ENCODE measurements at regions not wholly inside any gene's neighbourhood (a gene's known extent, or its start where the extent isn't known, plus 50 kb on each side); places are given as distances from the start of the nearest gene placed in this dataset.

- DNase-seq (no peak), FAIRE-seq (no peak)
- no peaks in the 10 kb centered on the region for H3K36me3 ChIP-seq (ENCODE audit: control insufficient read depth in 3 of 3, insufficient read depth in 2 of 3, low read depth in 1 of 3, low read length in 3 of 3)
- 65 to 94% (median 88%) methylated on average over 1 of the region's 1 CpG for WGBS, 3 donors
- H3K27me3 ChIP-seq (ENCODE audit: control insufficient read depth in 3 of 3, insufficient read depth in 3 of 3, low read length in 3 of 3): peaks cover 0 to 2% (median 0%) of the 10 kb centered on the region in 3 donors
- H3K9me3 ChIP-seq (ENCODE audit: control insufficient read depth in 2 of 2, insufficient read depth in 1 of 2, low read depth in 1 of 2, low read length in 1 of 2): no peaks in the 10 kb centered on the region
- no peak overlapping the region for H3K4me3 ChIP-seq (ENCODE audit: low read depth in 1 of 3, low read length in 3 of 3)
- H3K27ac ChIP-seq (ENCODE audit: low read depth in 1 of 3, low read length in 2 of 3): no peak overlapping the region
- H3K4me1 ChIP-seq (ENCODE audit: control insufficient read depth in 3 of 3, insufficient read depth in 2 of 3, low read depth in 1 of 3, low read length in 2 of 3): no peaks in the 10 kb centered on the region
Measured at GRCh38 chr20:24403406-24403805, 66.0 kb upstream of the SYNDIG1 start.

GRCh38 chr20:24402188-24402587 lies 67.2 kb upstream of the SYNDIG1 start:
- no peaks in the 10 kb centered on the region for H3K4me1 ChIP-seq (ENCODE audit: control insufficient read depth in 3 of 3, insufficient read depth in 2 of 3, low read depth in 1 of 3, low read length in 2 of 3)
- peaks cover 0 to 2% (median 0%) of the 10 kb centered on the region in 3 donors for H3K27me3 ChIP-seq (ENCODE audit: control insufficient read depth in 3 of 3, insufficient read depth in 3 of 3, low read length in 3 of 3)
- H3K4me3 ChIP-seq (ENCODE audit: low read depth in 1 of 3, low read length in 3 of 3): no peak overlapping the region
- no peaks in the 10 kb centered on the region for H3K36me3 ChIP-seq (ENCODE audit: control insufficient read depth in 3 of 3, insufficient read depth in 2 of 3, low read depth in 1 of 3, low read length in 3 of 3)
- no peaks in the 10 kb centered on the region for H3K9me3 ChIP-seq (ENCODE audit: control insufficient read depth in 2 of 2, insufficient read depth in 1 of 2, low read depth in 1 of 2, low read length in 1 of 2)
- 60 to 74% (median 63%) methylated on average over 2 of the region's 2 CpGs for WGBS, 3 donors
- FAIRE-seq (no peak), DNase-seq (no peak)
- H3K27ac ChIP-seq (ENCODE audit: low read depth in 1 of 3, low read length in 2 of 3): no peak overlapping the region

- H3K36me3 ChIP-seq (ENCODE audit: control insufficient read depth in 3 of 3, insufficient read depth in 2 of 3, low read depth in 1 of 3, low read length in 3 of 3): no peaks in the 10 kb centered on the region
- no peak for DNase-seq
Measured at GRCh38 chr20:24395151-24395550, 74.3 kb upstream of the SYNDIG1 start.

GRCh38 chr20:24393903-24394302 lies 75.5 kb upstream of the SYNDIG1 start:
- Histone ChIP-seq H3K4me3 (ENCODE audit: low read depth in 1 of 3, low read length in 3 of 3) (no peak overlapping the region), H3K27ac (ENCODE audit: low read depth in 1 of 3, low read length in 2 of 3) (no peak overlapping the region), H3K9me3 (ENCODE audit: control insufficient read depth in 2 of 2, insufficient read depth in 1 of 2, low read depth in 1 of 2, low read length in 1 of 2) (no peaks in the 10 kb centered on the region), H3K4me1 (ENCODE audit: control insufficient read depth in 3 of 3, insufficient read depth in 2 of 3, low read depth in 1 of 3, low read length in 2 of 3) (no peaks in the 10 kb centered on the region), H3K27me3 (ENCODE audit: control insufficient read depth in 3 of 3, insufficient read depth in 3 of 3, low read length in 3 of 3) (no peaks in the 10 kb centered on the region), H3K36me3 (ENCODE audit: control insufficient read depth in 3 of 3, insufficient read depth in 2 of 3, low read depth in 1 of 3, low read length in 3 of 3) (no peaks in the 10 kb centered on the region)
- 64 to 81% (median 79%) methylated on average over 9 of the region's 9 CpGs for WGBS, 3 donors
- FAIRE-seq: no peak
- no peak for DNase-seq

More at GRCh38 chr20:24395151-24395550, 74.3 kb upstream of the SYNDIG1 start:
- no peak overlapping the region for H3K4me3 ChIP-seq (ENCODE audit: low read depth in 1 of 3, low read length in 3 of 3)
- WGBS, 3 donors: 60 to 75% (median 63%) methylated on average over 7 of the region's 7 CpGs
- H3K4me1 ChIP-seq (ENCODE audit: control insufficient read depth in 3 of 3, insufficient read depth in 2 of 3, low read depth in 1 of 3, low read length in 2 of 3): no peaks in the 10 kb centered on the region
- H3K9me3 ChIP-seq (ENCODE audit: control insufficient read depth in 2 of 2, insufficient read depth in 1 of 2, low read depth in 1 of 2, low read length in 1 of 2): no peaks in the 10 kb centered on the region
- H3K27me3 ChIP-seq (ENCODE audit: control insufficient read depth in 3 of 3, insufficient read depth in 3 of 3, low read length in 3 of 3): no peaks in the 10 kb centered on the region
- FAIRE-seq: no peak
- H3K27ac ChIP-seq (ENCODE audit: low read depth in 1 of 3, low read length in 2 of 3): no peak overlapping the region

- WGBS, 3 donors: 73 to 85% (median 78%) methylated on average over 4 of the region's 4 CpGs
- DNase-seq: no peak
- FAIRE-seq: no peak
- Histone ChIP-seq H3K36me3 (ENCODE audit: control insufficient read depth in 3 of 3, insufficient read depth in 2 of 3, low read depth in 1 of 3, low read length in 3 of 3) (no peaks in the 10 kb centered on the region), H3K27me3 (ENCODE audit: control insufficient read depth in 3 of 3, insufficient read depth in 3 of 3, low read length in 3 of 3) (no peaks in the 10 kb centered on the region), H3K9me3 (ENCODE audit: control insufficient read depth in 2 of 2, insufficient read depth in 1 of 2, low read depth in 1 of 2, low read length in 1 of 2) (no peaks in the 10 kb centered on the region), H3K4me1 (ENCODE audit: control insufficient read depth in 3 of 3, insufficient read depth in 2 of 3, low read depth in 1 of 3, low read length in 2 of 3) (no peaks in the 10 kb centered on the region), H3K4me3 (ENCODE audit: low read depth in 1 of 3, low read length in 3 of 3) (no peak overlapping the region), H3K27ac (ENCODE audit: low read depth in 1 of 3, low read length in 2 of 3) (no peak overlapping the region)
Measured at GRCh38 chr20:24392612-24393011, 76.8 kb upstream of the SYNDIG1 start.

GRCh38 chr20:24389686-24390085 lies 79.7 kb upstream of the SYNDIG1 start:
- DNase-seq: no peak

GRCh38 chr20:24388828-24389380 lies 80.5 kb upstream of the SYNDIG1 start:
- DNase-seq (no peak), FAIRE-seq (no peak)
- no peaks in the 10 kb centered on the region for H3K9me3 ChIP-seq (ENCODE audit: control insufficient read depth in 2 of 2, insufficient read depth in 1 of 2, low read depth in 1 of 2, low read length in 1 of 2)
- H3K4me3 ChIP-seq (ENCODE audit: low read depth in 1 of 3, low read length in 3 of 3): no peak overlapping the region
- H3K27ac ChIP-seq (ENCODE audit: low read depth in 1 of 3, low read length in 2 of 3): no peak overlapping the region
- no peaks in the 10 kb centered on the region for H3K27me3 ChIP-seq (ENCODE audit: control insufficient read depth in 3 of 3, insufficient read depth in 3 of 3, low read length in 3 of 3)
- WGBS, 3 donors: 76% methylated on average over 8 of the region's 8 CpGs
- no peaks in the 10 kb centered on the region for H3K4me1 ChIP-seq (ENCODE audit: control insufficient read depth in 3 of 3, insufficient read depth in 2 of 3, low read depth in 1 of 3, low read length in 2 of 3)
- no peaks in the 10 kb centered on the region for H3K36me3 ChIP-seq (ENCODE audit: control insufficient read depth in 3 of 3, insufficient read depth in 2 of 3, low read depth in 1 of 3, low read length in 3 of 3)

More at GRCh38 chr20:24389686-24390085, 79.7 kb upstream of the SYNDIG1 start:
- no peak overlapping the region for H3K4me3 ChIP-seq (ENCODE audit: low read depth in 1 of 3, low read length in 3 of 3)
- 50 to 74% (median 59%) methylated on average over 3 of the region's 3 CpGs for WGBS, 3 donors
- no peaks in the 10 kb centered on the region for H3K9me3 ChIP-seq (ENCODE audit: control insufficient read depth in 2 of 2, insufficient read depth in 1 of 2, low read depth in 1 of 2, low read length in 1 of 2)
- H3K4me1 ChIP-seq (ENCODE audit: control insufficient read depth in 3 of 3, insufficient read depth in 2 of 3, low read depth in 1 of 3, low read length in 2 of 3): no peaks in the 10 kb centered on the region
- H3K36me3 ChIP-seq (ENCODE audit: control insufficient read depth in 3 of 3, insufficient read depth in 2 of 3, low read depth in 1 of 3, low read length in 3 of 3): no peaks in the 10 kb centered on the region
- H3K27me3 ChIP-seq (ENCODE audit: control insufficient read depth in 3 of 3, insufficient read depth in 3 of 3, low read length in 3 of 3): no peaks in the 10 kb centered on the region
- H3K27ac ChIP-seq (ENCODE audit: low read depth in 1 of 3, low read length in 2 of 3): no peak overlapping the region
- FAIRE-seq: no peak

- H3K4me1 ChIP-seq (ENCODE audit: control insufficient read depth in 3 of 3, insufficient read depth in 2 of 3, low read depth in 1 of 3, low read length in 2 of 3): no peaks in the 10 kb centered on the region
- H3K4me3 ChIP-seq (ENCODE audit: low read depth in 1 of 3, low read length in 3 of 3): no peak overlapping the region
- WGBS, 3 donors: 80 to 87% (median 86%) methylated on average over 5 of the region's 5 CpGs
- no peaks in the 10 kb centered on the region for H3K27me3 ChIP-seq (ENCODE audit: control insufficient read depth in 3 of 3, insufficient read depth in 3 of 3, low read length in 3 of 3)
- no peaks in the 10 kb centered on the region for H3K36me3 ChIP-seq (ENCODE audit: control insufficient read depth in 3 of 3, insufficient read depth in 2 of 3, low read depth in 1 of 3, low read length in 3 of 3)
- H3K27ac ChIP-seq (ENCODE audit: low read depth in 1 of 3, low read length in 2 of 3): no peak overlapping the region
- no peak for FAIRE-seq
- H3K9me3 ChIP-seq (ENCODE audit: control insufficient read depth in 2 of 2, insufficient read depth in 1 of 2, low read depth in 1 of 2, low read length in 1 of 2): no peaks in the 10 kb centered on the region
- DNase-seq: no peak
Measured at GRCh38 chr20:24385547-24385946, 83.9 kb upstream of the SYNDIG1 start.

- no peak for DNase-seq
- no peak for FAIRE-seq
- H3K36me3 ChIP-seq (ENCODE audit: control insufficient read depth in 3 of 3, insufficient read depth in 2 of 3, low read depth in 1 of 3, low read length in 3 of 3): no peaks in the 10 kb centered on the region
- H3K27ac ChIP-seq (ENCODE audit: low read depth in 1 of 3, low read length in 2 of 3): no peak overlapping the region
- 76 to 80% (median 78%) methylated on average over 5 of the region's 5 CpGs for WGBS, 3 donors
- no peaks in the 10 kb centered on the region for H3K9me3 ChIP-seq (ENCODE audit: control insufficient read depth in 2 of 2, insufficient read depth in 1 of 2, low read depth in 1 of 2, low read length in 1 of 2)
- H3K4me3 ChIP-seq (ENCODE audit: low read depth in 1 of 3, low read length in 3 of 3): no peak overlapping the region
- no peaks in the 10 kb centered on the region for H3K4me1 ChIP-seq (ENCODE audit: control insufficient read depth in 3 of 3, insufficient read depth in 2 of 3, low read depth in 1 of 3, low read length in 2 of 3)
- no peaks in the 10 kb centered on the region for H3K27me3 ChIP-seq (ENCODE audit: control insufficient read depth in 3 of 3, insufficient read depth in 3 of 3, low read length in 3 of 3)
Measured at GRCh38 chr20:24384865-24385264, 84.6 kb upstream of the SYNDIG1 start.
